MM.1S (cell line): ENCODE measurements at regions not wholly inside any gene's neighbourhood (a gene's known extent, or its start where the extent isn't known, plus 50 kb on each side); places are given as distances from the start of the nearest gene placed in this dataset.

Source experiments
- CTCF ChIP-seq: fragments of 300-600 bp; sonication (generic); IDR thresholded peaks from 2 replicates; pipeline ENCODE4 v1.5.1; 2016; ENCODE audit warnings: antibody characterized with exemption, low read length, mixed read lengths
- EZH2 ChIP-seq: fragments of 300-600 bp; sonication (generic); optimal IDR thresholded peaks from 2 replicates; pipeline ENCODE3; 2017; ENCODE audit warnings: low read depth, mild to moderate bottlenecking, antibody characterized with exemption, low read length, mixed read lengths
- EZH2phosphoT487 ChIP-seq: fragments of 300-600 bp; sonication (generic); IDR thresholded peaks from 2 replicates; pipeline ENCODE4 v1.6.1; 2018; ENCODE audit warnings: antibody characterized with exemption, low read length

- TF ChIP-seq CTCF = no peak
- TF ChIP-seq EZH2 = no peak
- TF ChIP-seq EZH2phosphoT487 = no peak
Observed at GRCh38 chr3:180359953-180360279, 242.0 kb upstream of the TTC14 start.
